ENCODE measurements at regions not wholly inside any gene's neighbourhood (a gene's known extent, or its start where the extent isn't known, plus 50 kb on each side); places are given as distances from the start of the nearest gene placed in this dataset.
"Not testable (repeated sequence)": the region's sequence is repeated elsewhere in the genome, so short reads cannot be mapped to it uniquely, and the experiment has no call there.

GRCh38 chr18:28729321-28729720 lies 552.4 kb upstream of the CDH2 start:
- peaks cover under 1% of the 10 kb centered on the region for H3K36me3 Mint-ChIP-seq
- Histone ChIP-seq H3K9me3 (ENCODE audit: low read depth) (no peaks in the 10 kb centered on the region), H3K4me3 (no peak overlapping the region), H3K27ac (no peak overlapping the region), H4K20me1 (ENCODE audit: low read depth) (no peaks in the 10 kb centered on the region), H3K4me1 (no peaks in the 10 kb centered on the region), H3K9ac (no peak overlapping the region), H3K36me3 (no peaks in the 10 kb centered on the region), H2AFZ (replicated peaks) (no peak overlapping the region), H3F3A (ENCODE audit: low read depth) (no peaks in the 10 kb centered on the region), H3K4me2 (no peak overlapping the region), H3K27me3 (no peaks in the 10 kb centered on the region), H3K79me2 (ENCODE audit: low read depth) (no peaks in the 10 kb centered on the region)
- peaks cover 3% of the 10 kb centered on the region for H3K9me3 Mint-ChIP-seq
- DNase-seq (ENCODE audit: low spot score), result no peak
- H3K4me3 Mint-ChIP-seq, result no peak overlapping the region
- H3K4me1 Mint-ChIP-seq, result peaks cover 6% of the 10 kb centered on the region
- H3K27me3 Mint-ChIP-seq (ENCODE audit: insufficient read depth, low read depth), result no peaks in the 10 kb centered on the region
- TF ChIP-seq EZH2phosphoT487 (IDR thresholded peaks at IDR 0.05) (no peak), EZH2 (IDR thresholded peaks at IDR 0.05) (no peak), CTCF (IDR thresholded peaks at IDR 0.05) (no peak)
- H3K27ac Mint-ChIP-seq, result no peak overlapping the region

GRCh38 chr18:28728891-28729290 lies 552.0 kb upstream of the CDH2 start:
- no peak overlapping the region for H3K27ac ChIP-seq
- H3K9ac ChIP-seq, result no peak overlapping the region

GRCh38 chr18:28727189-28727588 lies 550.3 kb upstream of the CDH2 start:
- H3K27ac Mint-ChIP-seq; H3K36me3 Mint-ChIP-seq; H3K4me1 ChIP-seq; H3K9me3 ChIP-seq (ENCODE audit: low read depth); H3K79me2 ChIP-seq (ENCODE audit: low read depth); H3K4me2 ChIP-seq; H3K4me1 Mint-ChIP-seq; H3K4me3 Mint-ChIP-seq; H3K27ac ChIP-seq; H3F3A ChIP-seq (ENCODE audit: low read depth); H3K27me3 Mint-ChIP-seq (ENCODE audit: insufficient read depth, low read depth); H3K9me3 Mint-ChIP-seq; DNase-seq (ENCODE audit: low spot score); H3K4me3 ChIP-seq; H3K27me3 ChIP-seq; H2AFZ ChIP-seq (replicated peaks); H3K9ac ChIP-seq; H4K20me1 ChIP-seq (ENCODE audit: low read depth); H3K36me3 ChIP-seq: not testable (repeated sequence)

More at GRCh38 chr18:28728891-28729290, 552.0 kb upstream of the CDH2 start:
- H3K4me3 Mint-ChIP-seq, result no peak overlapping the region
- peaks cover 4% of the 10 kb centered on the region for H3K9me3 Mint-ChIP-seq
- no peak overlapping the region for H3K4me3 ChIP-seq
- H3K27ac Mint-ChIP-seq, result no peak overlapping the region
- no peak for DNase-seq (ENCODE audit: low spot score)
- no peak overlapping the region for H2AFZ ChIP-seq (replicated peaks)
- TF ChIP-seq CTCF (IDR thresholded peaks at IDR 0.05), result no peak
- TF ChIP-seq EZH2 (IDR thresholded peaks at IDR 0.05), result no peak
- no peak for TF ChIP-seq EZH2phosphoT487 (IDR thresholded peaks at IDR 0.05)
- H3F3A ChIP-seq (ENCODE audit: low read depth), result no peaks in the 10 kb centered on the region
- no peak overlapping the region for H3K4me2 ChIP-seq
- peaks cover 6% of the 10 kb centered on the region for H3K4me1 Mint-ChIP-seq
- no peaks in the 10 kb centered on the region for H3K36me3 ChIP-seq
- H3K36me3 Mint-ChIP-seq, result no peaks in the 10 kb centered on the region
- H3K27me3 ChIP-seq, result no peaks in the 10 kb centered on the region
- no peaks in the 10 kb centered on the region for H3K79me2 ChIP-seq (ENCODE audit: low read depth)
- H3K27me3 Mint-ChIP-seq (ENCODE audit: insufficient read depth, low read depth), result no peaks in the 10 kb centered on the region
- no peaks in the 10 kb centered on the region for H3K4me1 ChIP-seq
- H3K9me3 ChIP-seq (ENCODE audit: low read depth), result no peaks in the 10 kb centered on the region
- H4K20me1 ChIP-seq (ENCODE audit: low read depth), result no peaks in the 10 kb centered on the region

GRCh38 chr18:28725876-28726275 lies 548.9 kb upstream of the CDH2 start:
- Histone ChIP-seq H4K20me1 (ENCODE audit: low read depth) (no peaks in the 10 kb centered on the region), H3K4me2 (no peak overlapping the region)
- no peak overlapping the region for H3K4me3 Mint-ChIP-seq

More at GRCh38 chr18:28725876-28726275, 548.9 kb upstream of the CDH2 start:
- Histone ChIP-seq H3K27me3 (no peaks in the 10 kb centered on the region), H3K4me3 (no peak overlapping the region), H2AFZ (replicated peaks) (no peak overlapping the region), H3F3A (ENCODE audit: low read depth) (no peaks in the 10 kb centered on the region), H3K27ac (no peak overlapping the region), H3K36me3 (no peaks in the 10 kb centered on the region), H3K9ac (no peak overlapping the region), H3K4me1 (no peaks in the 10 kb centered on the region), H3K9me3 (ENCODE audit: low read depth) (no peaks in the 10 kb centered on the region), H3K79me2 (ENCODE audit: low read depth) (no peaks in the 10 kb centered on the region)
- TF ChIP-seq EZH2 (IDR thresholded peaks at IDR 0.05), result no peak
- no peak for TF ChIP-seq EZH2phosphoT487 (IDR thresholded peaks at IDR 0.05)
- TF ChIP-seq CTCF (IDR thresholded peaks at IDR 0.05), result no peak
- Mint-ChIP-seq H3K27me3 (ENCODE audit: insufficient read depth, low read depth) (no peaks in the 10 kb centered on the region), H3K27ac (no peak overlapping the region), H3K9me3 (peaks cover 3% of the 10 kb centered on the region), H3K4me1 (peaks cover 6% of the 10 kb centered on the region), H3K36me3 (no peaks in the 10 kb centered on the region)
- DNase-seq (ENCODE audit: low spot score), result no peak
